ENCODE measurements at regions not wholly inside any gene's neighbourhood (a gene's known extent, or its start where the extent isn't known, plus 50 kb on each side); places are given as distances from the start of the nearest gene placed in this dataset.

DNA sequence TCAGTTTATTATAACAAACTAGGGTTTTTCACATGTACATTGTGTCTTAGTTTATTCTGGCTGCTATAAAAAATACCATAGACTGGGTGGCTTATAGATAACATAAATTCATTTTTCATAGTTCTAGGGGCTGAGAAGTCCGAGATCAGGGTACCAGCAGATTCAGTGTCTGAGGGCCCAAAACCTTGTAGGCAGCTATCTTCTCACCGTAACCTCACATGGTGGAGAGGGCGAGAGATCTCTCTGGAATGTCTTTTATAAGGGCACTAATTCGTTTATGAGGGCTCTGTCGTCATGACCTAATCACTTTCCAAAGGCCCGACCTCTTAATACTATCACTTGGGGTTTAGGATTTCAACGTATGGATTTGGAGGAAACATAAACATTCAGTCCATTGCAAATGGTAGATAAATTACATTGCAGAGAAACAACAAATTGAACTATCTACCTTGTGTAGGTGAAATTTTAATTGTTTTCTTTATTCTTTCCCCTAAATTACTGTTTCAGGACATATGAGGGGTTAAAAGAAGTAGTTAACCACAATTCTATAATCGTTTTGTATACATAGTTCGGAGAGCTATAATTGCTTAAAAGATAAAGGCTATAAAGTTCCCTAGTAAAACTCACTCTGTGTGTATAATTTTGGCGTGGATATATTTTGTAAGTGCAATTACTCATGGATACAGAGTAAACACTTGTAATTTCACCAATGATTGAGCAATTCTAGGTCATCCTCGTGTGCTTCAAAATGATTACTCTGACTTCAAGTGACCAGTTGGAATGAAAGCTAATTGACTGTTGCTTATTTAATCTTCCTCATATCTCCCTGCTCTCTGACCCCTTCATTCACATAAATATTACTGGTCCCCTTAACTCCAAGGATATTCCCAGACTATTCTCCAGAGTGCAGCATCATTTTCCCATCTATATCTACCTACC, 247.5 kb upstream of the TMEM161B start:
- no peaks in the 10 kb centered on the region for H3K9me3 ChIP-seq (ENCODE audit: control insufficient read depth in 1 of 2, insufficient read depth in 1 of 2, low read depth in 1 of 2, low read length in 2 of 2)
- H4K20me1 ChIP-seq (ENCODE audit: insufficient read depth), result no peaks in the 10 kb centered on the region
- H3K79me2 ChIP-seq (ENCODE audit: insufficient read depth, low read length), result no peaks in the 10 kb centered on the region
- no peak overlapping the region for H3K4me3 ChIP-seq (replicated peaks in 1 of 2; ENCODE audit: low read depth in 1 of 2, low read length in 2 of 2)
- ChIA-PET RAD21 (ENCODE audit: low non-redundant PET in 1 of 2, low total read pairs in 2 of 2, uncharacterized antibody in 2 of 2, unreplicated experiment in 2 of 2) (no interaction called here), POLR2A (no interaction called here), CTCF (no interaction called here)
- no peaks in the 10 kb centered on the region for H3K36me3 ChIP-seq (ENCODE audit: control insufficient read depth in 1 of 2, insufficient read depth in 2 of 2, low read length in 2 of 2)
- BruUV-seq (replicated peaks), result no TSS peak
- ATAC-seq (no peak), DNase-seq (ENCODE audit: low read depth, low spot score) (no peak)
- 0 out of 2 replicates have a peak, but pooled peaks cover 2% of the 10 kb centered on the region for H3K9me2 ChIP-seq (ENCODE audit: insufficient read depth)
- no peak overlapping the region for H3K4me2 ChIP-seq (ENCODE audit: low read length)
- no peak overlapping the region for H3K27ac ChIP-seq (ENCODE audit: low read depth, low read length)
- intact Hi-C loops (cut with micrococcal nuclease), result no loop called here
- no peak overlapping the region for H3K9ac ChIP-seq (ENCODE audit: low read length)
- H3K27me3 ChIP-seq (ENCODE audit: insufficient read depth, low read length), result no peaks in the 10 kb centered on the region
- TF ChIP-seq, protein P1, sequence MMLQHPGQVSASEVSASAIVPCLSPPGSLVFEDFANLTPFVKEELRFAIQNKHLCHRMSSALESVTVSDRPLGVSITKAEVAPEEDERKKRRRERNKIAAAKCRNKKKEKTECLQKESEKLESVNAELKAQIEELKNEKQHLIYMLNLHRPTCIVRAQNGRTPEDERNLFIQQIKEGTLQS (IDR thresholded peaks at IDR 0.05), result no peak
- TF ChIP-seq, protein P2, sequence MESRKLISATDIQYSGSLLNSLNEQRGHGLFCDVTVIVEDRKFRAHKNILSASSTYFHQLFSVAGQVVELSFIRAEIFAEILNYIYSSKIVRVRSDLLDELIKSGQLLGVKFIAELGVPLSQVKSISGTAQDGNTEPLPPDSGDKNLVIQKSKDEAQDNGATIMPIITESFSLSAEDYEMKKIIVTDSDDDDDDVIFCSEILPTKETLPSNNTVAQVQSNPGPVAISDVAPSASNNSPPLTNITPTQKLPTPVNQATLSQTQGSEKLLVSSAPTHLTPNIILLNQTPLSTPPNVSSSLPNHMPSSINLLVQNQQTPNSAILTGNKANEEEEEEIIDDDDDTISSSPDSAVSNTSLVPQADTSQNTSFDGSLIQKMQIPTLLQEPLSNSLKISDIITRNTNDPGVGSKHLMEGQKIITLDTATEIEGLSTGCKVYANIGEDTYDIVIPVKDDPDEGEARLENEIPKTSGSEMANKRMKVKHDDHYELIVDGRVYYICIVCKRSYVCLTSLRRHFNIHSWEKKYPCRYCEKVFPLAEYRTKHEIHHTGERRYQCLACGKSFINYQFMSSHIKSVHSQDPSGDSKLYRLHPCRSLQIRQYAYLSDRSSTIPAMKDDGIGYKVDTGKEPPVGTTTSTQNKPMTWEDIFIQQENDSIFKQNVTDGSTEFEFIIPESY (IDR thresholded peaks at IDR 0.05; ENCODE audit: extremely low read depth, insufficient replicate concordance, low read length), result no peak
- no peak for TF ChIP-seq YY1 (IDR thresholded peaks at IDR 0.05; ENCODE audit: extremely low read depth, insufficient replicate concordance, low read depth, low read length)
- TF ChIP-seq ZNF274 (IDR thresholded peaks at IDR 0.05; ENCODE audit: low read depth, low read length), result no peak
- no peak for TF ChIP-seq CBX3 (IDR thresholded peaks at IDR 0.05; ENCODE audit: low read depth)
- TF ChIP-seq, protein P3, sequence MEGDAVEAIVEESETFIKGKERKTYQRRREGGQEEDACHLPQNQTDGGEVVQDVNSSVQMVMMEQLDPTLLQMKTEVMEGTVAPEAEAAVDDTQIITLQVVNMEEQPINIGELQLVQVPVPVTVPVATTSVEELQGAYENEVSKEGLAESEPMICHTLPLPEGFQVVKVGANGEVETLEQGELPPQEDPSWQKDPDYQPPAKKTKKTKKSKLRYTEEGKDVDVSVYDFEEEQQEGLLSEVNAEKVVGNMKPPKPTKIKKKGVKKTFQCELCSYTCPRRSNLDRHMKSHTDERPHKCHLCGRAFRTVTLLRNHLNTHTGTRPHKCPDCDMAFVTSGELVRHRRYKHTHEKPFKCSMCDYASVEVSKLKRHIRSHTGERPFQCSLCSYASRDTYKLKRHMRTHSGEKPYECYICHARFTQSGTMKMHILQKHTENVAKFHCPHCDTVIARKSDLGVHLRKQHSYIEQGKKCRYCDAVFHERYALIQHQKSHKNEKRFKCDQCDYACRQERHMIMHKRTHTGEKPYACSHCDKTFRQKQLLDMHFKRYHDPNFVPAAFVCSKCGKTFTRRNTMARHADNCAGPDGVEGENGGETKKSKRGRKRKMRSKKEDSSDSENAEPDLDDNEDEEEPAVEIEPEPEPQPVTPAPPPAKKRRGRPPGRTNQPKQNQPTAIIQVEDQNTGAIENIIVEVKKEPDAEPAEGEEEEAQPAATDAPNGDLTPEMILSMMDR (IDR thresholded peaks at IDR 0.05 in 2 of 3, conservative IDR thresholded peaks at IDR 0.05 in 1 of 3; ENCODE audit: borderline replicate concordance in 1 of 3, insufficient read depth in 1 of 3, low read depth in 2 of 3, low read length in 2 of 3), result no peak
- TF ChIP-seq TCF7L2 (IDR thresholded peaks at IDR 0.05; ENCODE audit: borderline replicate concordance, extremely low read depth, insufficient read depth, insufficient read length), result no peak
- TF ChIP-seq SRF (IDR thresholded peaks at IDR 0.05; ENCODE audit: low read depth), result no peak
- TF ChIP-seq POLR2AphosphoS5 (IDR thresholded peaks at IDR 0.05; ENCODE audit: low read depth, low read length), result no peak
- H2AFZ ChIP-seq (ENCODE audit: low read depth, low read length, poor library complexity, severe bottlenecking), result no peak overlapping the region
- no peaks in the 10 kb centered on the region for H3K4me1 ChIP-seq (ENCODE audit: control insufficient read depth in 1 of 2, insufficient read depth in 2 of 2, low read length in 2 of 2)
